CD4-positive, alpha-beta T cell treated with Interleukin-6 for 4 hours (primary cell): ENCODE measurements at regions not wholly inside any gene's neighbourhood (a gene's known extent, or its start where the extent isn't known, plus 50 kb on each side); places are given as distances from the start of the nearest gene placed in this dataset.
"Not testable (repeated sequence)": the region's sequence is repeated elsewhere in the genome, so short reads cannot be mapped to it uniquely, and the experiment has no call there.

Source experiments
- DNase-seq: peaks from one replicate; pipeline ENCODE4 v3.0.0-alpha.2; 2020; ENCODE audit warnings: mixed read lengths

DNA sequence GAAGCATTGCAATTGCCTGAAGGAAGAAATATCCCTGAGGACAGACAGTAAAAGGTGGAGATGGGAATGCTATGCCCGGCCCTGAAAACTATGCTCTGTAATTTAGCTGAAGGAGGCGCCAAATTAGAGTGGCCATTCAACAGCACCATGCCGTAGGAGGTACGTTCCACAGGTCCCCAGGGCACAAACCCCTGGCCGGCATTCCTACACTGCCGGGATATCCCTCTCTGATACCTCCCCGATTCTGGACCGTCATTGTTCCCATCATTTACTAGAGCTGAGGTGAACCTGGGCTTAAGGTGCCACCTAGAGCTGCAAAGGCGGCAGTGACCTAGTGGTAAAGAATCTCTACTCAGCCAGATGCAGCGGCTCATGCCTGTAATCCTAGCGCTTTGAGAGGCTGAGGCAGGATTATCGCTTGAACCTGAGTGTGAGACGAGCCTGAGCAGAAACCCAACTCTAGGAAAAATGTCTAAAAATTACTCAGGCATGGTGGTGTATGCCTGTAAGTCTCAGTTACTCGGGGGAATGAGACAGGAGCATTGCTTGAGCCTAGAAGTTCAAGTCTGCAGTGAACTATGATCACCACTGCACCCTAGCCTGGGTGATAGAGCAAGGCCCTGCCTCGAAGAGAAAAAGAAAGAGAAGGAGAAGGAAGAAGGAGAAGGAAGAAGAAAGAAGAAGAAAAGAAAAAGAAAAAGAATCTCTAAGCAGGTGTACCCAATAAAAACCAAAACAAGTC is 53.0 kb upstream of the TNKS2 start:
- no peak for DNase-seq

GRCh38 chr10:91743465-91743864 is 54.8 kb upstream of the TNKS2 start:
- no peak for DNase-seq

GRCh38 chr10:91742229-91742628 is 56.0 kb upstream of the TNKS2 start:
- DNase-seq: no peak

DNA sequence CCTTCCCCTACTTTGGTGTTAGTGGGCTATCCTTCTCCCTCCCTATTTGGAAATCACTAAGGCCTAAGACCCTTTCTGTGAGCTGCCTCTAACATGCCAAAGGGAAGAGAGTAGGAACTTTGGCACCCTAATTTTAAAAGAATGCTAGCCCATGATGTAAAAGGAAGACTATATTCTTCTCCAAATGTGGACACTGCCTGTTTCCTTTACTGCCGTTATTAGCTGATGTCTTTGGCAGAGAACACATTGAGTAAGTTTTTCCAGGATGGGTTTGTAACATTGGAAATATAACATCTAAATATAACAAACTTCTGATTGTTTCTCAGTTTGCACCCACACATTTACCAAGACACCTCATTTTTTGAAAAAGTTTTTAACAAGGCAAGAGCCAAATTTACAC is 56.9 kb upstream of the TNKS2 start:
- DNase-seq: no peak

DNA sequence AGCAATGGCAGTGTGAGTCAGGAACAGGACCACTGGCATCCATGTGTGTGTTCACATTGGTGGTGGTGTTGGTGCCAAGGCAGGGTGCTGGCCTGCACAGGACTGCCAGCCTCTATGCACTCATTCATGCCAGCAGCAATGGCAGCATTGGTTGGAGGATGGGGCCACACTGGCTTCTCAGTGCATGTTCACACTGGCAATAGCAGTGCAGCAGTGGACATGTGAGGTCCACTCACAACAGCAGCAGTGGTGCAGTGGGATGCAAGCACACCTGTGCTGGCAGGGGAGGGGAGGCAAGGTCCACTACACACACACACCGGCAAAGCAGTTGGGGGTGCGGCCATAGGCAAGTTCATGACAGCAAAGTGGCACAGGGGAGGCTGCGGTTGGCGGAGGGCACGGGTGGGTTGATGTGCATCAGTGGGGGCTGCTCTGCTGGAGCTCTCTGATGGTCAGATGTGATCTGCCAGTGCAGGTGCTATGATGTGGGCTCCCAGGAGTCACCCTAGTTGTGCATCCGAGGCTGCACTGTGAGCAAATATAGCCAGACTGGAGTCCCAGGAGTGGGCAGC is 57.8 kb upstream of the TNKS2 start:
- DNase-seq: no peak

DNA sequence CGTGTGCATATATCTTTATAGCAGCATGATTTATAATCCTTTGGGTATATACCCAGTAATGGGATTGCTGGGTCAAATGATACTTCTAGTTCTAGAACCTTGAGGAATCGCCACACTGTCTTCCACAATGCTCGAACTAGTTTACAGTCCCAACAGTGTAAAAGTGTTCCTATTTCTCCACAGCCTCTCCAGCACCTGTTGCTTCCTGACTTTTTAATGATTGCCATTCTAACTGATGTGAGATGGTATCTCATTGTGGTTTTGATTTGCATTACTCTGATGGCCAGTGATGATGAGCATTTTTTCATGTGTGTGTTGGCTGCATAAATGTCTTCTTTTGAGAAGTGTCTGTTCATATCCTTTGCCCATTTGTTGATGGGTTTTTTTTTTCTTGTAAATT is 66.0 kb upstream of the TNKS2 start:
- DNase-seq: not testable (repeated sequence)

DNA sequence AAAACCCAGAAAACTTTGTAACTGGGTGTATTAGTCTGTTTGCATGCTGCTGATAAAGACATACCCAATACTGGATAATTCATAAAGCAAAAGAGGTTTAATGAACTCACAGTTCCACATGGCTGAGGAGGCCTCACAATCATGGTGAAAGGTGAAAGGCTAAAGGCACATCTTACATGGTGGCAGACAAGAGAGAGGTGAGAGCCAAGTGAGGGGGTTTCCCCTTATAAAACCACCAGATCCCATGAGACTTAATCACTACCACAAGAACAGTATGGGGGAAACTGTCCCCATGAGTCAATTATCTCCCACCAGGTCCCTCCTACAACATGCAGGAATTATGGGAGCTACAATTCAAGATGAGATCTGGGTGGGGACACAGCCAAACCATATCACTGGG is 68.9 kb upstream of the TNKS2 start:
- DNase-seq: not testable (repeated sequence)

DNA sequence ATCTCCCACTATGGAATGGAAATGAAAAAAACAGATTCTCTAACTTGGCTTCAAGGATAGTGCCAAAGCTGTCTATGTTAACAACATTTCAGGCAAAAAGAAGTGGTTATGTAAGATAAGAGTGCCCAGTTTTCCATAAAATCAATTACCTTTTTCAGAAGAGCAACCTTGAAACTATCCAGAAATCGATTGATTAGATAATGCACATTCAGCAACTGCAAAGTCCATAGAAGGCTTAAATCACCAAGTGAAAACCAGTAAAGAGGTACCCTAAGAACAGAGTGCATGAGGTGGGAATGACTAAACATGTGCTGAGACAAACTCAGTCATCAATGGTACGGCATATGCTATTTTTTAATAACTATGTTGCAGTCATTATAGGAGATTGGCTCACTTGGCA is 71.9 kb upstream of the TNKS2 start:
- DNase-seq: no peak

GRCh38 chr10:91724933-91725332 is 73.3 kb upstream of the TNKS2 start:
- no peak for DNase-seq

- DNase-seq: no peak
Observed at GRCh38 chr10:91713461-91714072, 80.7 kb upstream of the PPP1R3C start.

GRCh38 chr10:91711885-91712680 is 79.2 kb upstream of the PPP1R3C start:
- DNase-seq: no peak

DNA sequence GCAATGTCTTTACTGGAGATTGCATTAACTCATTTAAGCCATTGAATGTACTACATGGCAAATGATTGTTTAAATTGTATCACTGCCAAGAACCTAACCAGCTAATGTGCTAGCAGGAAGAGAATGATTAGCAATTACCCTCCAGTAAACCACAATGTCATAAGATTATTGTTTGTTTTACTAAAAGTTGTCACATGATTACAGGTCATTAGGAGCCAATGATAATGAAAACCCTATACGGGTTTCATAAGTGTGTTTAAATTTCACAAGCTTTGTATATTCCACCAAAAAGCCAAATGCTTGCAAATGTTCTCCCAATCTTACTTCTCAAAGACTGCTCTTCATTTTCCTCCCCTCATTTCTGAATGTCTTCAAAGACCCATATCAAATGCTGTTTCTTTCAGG is 76.5 kb upstream of the PPP1R3C start:
- DNase-seq: no peak

- no peak for DNase-seq
Observed at GRCh38 chr10:91708174-91708861, 75.4 kb upstream of the PPP1R3C start.

GRCh38 chr10:91707236-91707635 is 74.4 kb upstream of the PPP1R3C start:
- DNase-seq: no peak

GRCh38 chr10:91705948-91706670 is 73.2 kb upstream of the PPP1R3C start:
- no peak for DNase-seq

DNA sequence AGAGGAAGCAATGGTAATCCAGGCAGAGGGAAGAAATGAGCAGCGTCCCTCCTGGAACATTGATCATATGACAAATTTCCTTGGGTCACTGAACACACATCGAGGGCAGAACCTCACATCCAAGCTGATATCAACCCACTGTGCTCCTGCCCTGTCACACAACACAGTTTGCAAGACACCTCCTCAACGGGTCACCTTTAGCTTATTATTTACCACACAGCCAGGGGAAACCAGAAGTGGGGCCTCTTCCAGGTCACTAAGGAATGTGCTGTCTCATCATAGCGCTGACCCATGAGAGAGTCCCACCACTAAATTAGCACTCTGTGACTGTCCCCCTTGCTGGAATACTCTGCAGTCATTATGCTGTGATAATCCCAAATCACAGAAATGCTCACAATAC is 69.7 kb upstream of the PPP1R3C start:
- no peak for DNase-seq

GRCh38 chr10:91700788-91701444 is 68.0 kb upstream of the PPP1R3C start:
- DNase-seq: no peak

- no peak for DNase-seq
Observed at GRCh38 chr10:91700273-91700672, 67.4 kb upstream of the PPP1R3C start.

- no peak for DNase-seq
Observed at GRCh38 chr10:91698258-91698657, 65.4 kb upstream of the PPP1R3C start.

GRCh38 chr10:91694170-91694794 is 61.4 kb upstream of the PPP1R3C start:
- DNase-seq: peak; percentile 4

DNA sequence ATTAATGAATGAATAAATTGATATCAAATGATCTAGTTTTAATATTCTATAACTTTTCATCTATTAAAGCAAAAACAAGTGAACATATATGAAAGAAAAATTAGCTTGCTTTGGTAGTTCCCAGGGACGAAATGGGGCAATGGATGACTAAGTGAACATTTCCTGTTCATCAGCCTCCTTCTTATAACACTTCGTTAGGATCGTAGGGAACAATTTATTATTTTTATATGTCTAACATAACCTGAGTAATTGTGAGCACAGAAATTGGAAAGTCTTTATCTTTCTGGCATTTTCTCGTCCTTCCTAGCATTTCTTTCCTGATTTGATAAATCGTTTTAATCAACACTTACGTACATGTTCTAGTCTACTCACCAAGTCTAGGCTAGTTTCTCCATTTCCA is 59.1 kb upstream of the PPP1R3C start:
- no peak for DNase-seq
